PC-3 (cell line): ENCODE measurements at regions not wholly inside any gene's neighbourhood (a gene's known extent, or its start where the extent isn't known, plus 50 kb on each side); places are given as distances from the start of the nearest gene placed in this dataset.
"Not testable (repeated sequence)": the region's sequence is repeated elsewhere in the genome, so short reads cannot be mapped to it uniquely, and the experiment has no call there.

ENCODE experiments used
- EZH2 ChIP-seq: fragments of 300-600 bp; sonication (generic); IDR thresholded peaks from one replicate; pipeline ENCODE4 v1.6.1; 2017; ENCODE audit warnings: antibody characterized with exemption, mild to moderate bottlenecking, low read length; ENCODE audit not compliant: unreplicated experiment
- EZH2phosphoT487 ChIP-seq: fragments of 300-600 bp; sonication (generic); IDR thresholded peaks from 2 replicates; pipeline ENCODE4 v1.6.1; 2018; ENCODE audit warnings: mild to moderate bottlenecking, antibody characterized with exemption, low read length, borderline replicate concordance
- TF ChIP-seq, protein P1 (sequence below): fragments of 300-600 bp; sonication (generic); conservative IDR thresholded peaks from 2 replicates; pipeline ENCODE4 v1.5.1; 2017; ENCODE audit warnings: antibody characterized with exemption, low read depth, mild to moderate bottlenecking, low read length

DNA sequence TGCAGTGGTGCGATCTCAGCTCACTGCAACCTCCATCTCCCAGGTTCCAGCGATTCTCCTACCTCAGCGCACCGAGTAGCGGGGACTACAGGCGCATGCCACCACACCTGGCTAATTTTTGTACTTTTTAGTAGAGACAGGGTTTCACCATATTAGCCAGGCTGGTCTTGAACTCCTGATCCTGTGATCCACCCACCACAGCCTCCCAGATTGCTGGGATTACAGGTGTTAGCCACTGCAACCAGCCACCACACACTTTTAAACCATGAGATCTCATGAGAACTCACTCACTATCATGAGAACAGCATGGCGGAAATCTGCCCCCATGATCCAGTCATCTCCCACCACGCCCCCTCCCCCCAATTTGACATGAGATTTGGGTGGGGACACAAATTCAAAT is 636.9 kb downstream of the MCTP2 start:
- TF ChIP-seq, protein P1, sequence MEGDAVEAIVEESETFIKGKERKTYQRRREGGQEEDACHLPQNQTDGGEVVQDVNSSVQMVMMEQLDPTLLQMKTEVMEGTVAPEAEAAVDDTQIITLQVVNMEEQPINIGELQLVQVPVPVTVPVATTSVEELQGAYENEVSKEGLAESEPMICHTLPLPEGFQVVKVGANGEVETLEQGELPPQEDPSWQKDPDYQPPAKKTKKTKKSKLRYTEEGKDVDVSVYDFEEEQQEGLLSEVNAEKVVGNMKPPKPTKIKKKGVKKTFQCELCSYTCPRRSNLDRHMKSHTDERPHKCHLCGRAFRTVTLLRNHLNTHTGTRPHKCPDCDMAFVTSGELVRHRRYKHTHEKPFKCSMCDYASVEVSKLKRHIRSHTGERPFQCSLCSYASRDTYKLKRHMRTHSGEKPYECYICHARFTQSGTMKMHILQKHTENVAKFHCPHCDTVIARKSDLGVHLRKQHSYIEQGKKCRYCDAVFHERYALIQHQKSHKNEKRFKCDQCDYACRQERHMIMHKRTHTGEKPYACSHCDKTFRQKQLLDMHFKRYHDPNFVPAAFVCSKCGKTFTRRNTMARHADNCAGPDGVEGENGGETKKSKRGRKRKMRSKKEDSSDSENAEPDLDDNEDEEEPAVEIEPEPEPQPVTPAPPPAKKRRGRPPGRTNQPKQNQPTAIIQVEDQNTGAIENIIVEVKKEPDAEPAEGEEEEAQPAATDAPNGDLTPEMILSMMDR: not testable (repeated sequence)
- TF ChIP-seq EZH2, EZH2phosphoT487: not testable (repeated sequence)
